22Rv1 (cell line): ENCODE measurements at regions not wholly inside any gene's neighbourhood (a gene's known extent, or its start where the extent isn't known, plus 50 kb on each side); places are given as distances from the start of the nearest gene placed in this dataset.
"Not testable (repeated sequence)": the region's sequence is repeated elsewhere in the genome, so short reads cannot be mapped to it uniquely, and the experiment has no call there.

ENCODE experiments used
- H3K27ac ChIP-seq: fragments of 450-650 bp; 2 replicates; pipeline ENCODE4 v1.5.1; 2017
- CTCF ChIP-seq: fragments of 450-650 bp; IDR thresholded peaks from 2 replicates; pipeline ENCODE4 v1.5.1; 2017; ENCODE audit warnings: mild to moderate bottlenecking
- ZFX ChIP-seq: fragments of 450-650 bp; IDR thresholded peaks from 2 replicates; pipeline ENCODE4 v1.6.1; 2017; ENCODE audit warnings: antibody characterized with exemption, borderline replicate concordance

DNA sequence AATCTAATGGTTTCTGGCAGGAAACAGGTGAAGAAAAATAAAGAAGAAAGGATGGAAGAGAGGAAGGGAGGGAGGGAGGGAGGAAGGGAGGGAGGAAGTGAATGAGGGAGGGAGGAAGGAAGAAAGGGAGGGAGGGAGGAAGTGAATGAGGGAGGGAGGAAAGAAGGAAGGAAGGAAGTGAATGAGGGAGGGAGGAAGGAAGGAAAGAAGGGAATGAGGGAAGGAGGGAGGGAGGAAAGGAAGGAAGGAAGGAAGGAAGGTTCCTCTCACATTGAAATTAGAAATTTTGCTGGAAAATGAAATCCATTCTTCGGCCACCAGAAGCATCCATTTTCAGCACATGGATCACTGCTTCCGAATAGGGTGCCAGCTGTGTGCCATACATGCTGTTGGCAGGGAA, 62.2 kb upstream of the PELI2 start:
- TF ChIP-seq CTCF = no peak
- no peak for TF ChIP-seq ZFX
- no peak overlapping the region for H3K27ac ChIP-seq

- H3K27ac ChIP-seq = no peak overlapping the region
- no peak for TF ChIP-seq CTCF
- TF ChIP-seq ZFX = no peak
These were observed 61.0 kb upstream of the PELI2 start for GRCh38 chr14:56057071-56057741.

DNA sequence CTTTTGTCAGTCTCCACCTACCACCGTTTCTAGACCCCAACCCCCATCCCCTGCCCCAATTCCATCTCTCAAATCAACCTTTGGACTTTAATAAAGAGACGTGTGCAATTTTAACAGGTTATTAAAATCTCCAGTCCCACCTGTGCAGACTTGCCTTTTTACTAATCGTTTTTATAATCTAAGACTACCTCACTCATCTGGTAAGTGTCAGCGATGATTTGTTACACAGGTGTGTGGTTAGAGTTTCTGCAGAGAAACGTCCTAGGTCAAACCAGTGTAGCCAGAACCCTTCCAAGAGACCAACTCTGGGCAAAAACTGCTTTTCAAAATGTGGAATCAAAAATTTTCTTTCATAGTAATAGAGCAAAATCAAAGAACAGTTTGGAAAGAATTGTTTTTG, 60.4 kb upstream of the PELI2 start:
- TF ChIP-seq CTCF = no peak
- TF ChIP-seq ZFX = no peak
- no peak overlapping the region for H3K27ac ChIP-seq

- H3K27ac ChIP-seq = no peak overlapping the region
- no peak for TF ChIP-seq CTCF
- no peak for TF ChIP-seq ZFX
These were observed 59.2 kb upstream of the PELI2 start for GRCh38 chr14:56059054-56059453.

DNA sequence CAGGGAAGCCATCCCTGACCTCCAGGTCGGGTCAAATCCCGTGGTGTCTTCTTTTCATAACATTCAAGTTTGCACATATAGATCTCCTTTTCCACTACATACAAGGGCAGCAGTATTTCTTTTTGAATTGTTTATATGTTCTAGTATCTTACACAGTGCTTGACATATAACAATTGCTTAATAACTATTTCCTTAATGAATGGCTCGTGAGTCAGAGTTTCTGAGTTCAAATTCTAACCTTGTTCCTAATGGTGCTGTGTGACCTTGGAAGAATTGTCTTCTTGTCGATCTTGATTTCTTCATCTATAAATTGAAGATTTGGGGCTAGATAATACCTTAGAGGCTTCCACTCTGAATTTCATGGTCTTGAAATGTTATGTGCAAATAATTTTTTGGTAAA, 57.2 kb upstream of the PELI2 start:
- no peak for TF ChIP-seq CTCF
- TF ChIP-seq ZFX = no peak
- H3K27ac ChIP-seq = no peak overlapping the region

DNA sequence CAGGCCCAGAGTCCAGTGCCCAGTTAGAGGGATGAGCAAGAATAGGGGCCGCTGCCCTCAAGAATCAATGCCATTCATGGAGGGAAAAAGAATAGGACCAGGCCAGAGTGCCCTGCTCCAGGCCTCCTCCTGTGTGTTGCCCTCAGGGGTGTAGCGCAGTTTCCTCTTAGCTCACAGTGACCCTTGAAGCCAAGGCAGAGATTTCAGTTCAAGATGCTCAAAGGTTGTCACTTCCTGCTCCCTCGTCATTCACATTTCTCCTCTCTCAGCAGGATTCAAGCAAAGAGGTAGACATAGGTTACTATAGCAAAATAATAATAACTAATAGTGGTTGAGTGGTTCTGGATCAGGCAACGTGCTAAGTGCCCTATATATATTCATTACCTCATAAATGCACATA, 55.1 kb upstream of the PELI2 start:
- H3K27ac ChIP-seq = no peak overlapping the region
- no peak for TF ChIP-seq ZFX
- TF ChIP-seq CTCF = no peak

DNA sequence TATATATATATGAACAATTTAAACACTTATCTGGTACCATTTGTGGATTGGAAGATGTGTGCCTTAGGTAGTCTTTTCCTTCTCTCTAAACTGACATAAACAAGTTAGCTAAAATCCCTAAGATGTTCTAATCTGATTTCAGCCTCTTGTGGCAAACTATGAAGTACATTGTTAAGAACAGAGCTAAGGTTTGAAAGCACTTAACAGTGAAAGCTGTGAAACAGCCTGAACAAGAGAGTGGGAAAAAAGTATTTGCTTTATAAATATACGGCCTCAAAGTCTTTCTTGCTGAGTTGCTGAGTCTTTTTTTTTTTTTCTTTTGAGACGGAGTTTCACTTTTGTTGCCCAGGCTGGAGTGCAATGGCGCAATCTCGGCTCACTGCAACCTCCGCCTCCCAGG, 53.7 kb upstream of the PELI2 start:
- no peak overlapping the region for H3K27ac ChIP-seq
- TF ChIP-seq ZFX = no peak
- no peak for TF ChIP-seq CTCF

- H3K27ac ChIP-seq = not testable (repeated sequence)
These were observed 53.0 kb upstream of the PELI2 start for GRCh38 chr14:56065199-56065598.
